HG03460 (cell line): ENCODE measurements at regions not wholly inside any gene's neighbourhood (a gene's known extent, or its start where the extent isn't known, plus 50 kb on each side); places are given as distances from the start of the nearest gene placed in this dataset.

ENCODE experiments used
- ATAC-seq: cut with Tn5 transposase; IDR thresholded peaks from one replicate; pipeline ENCODE4 v1.9.1; 2021; ENCODE audit not compliant: unreplicated experiment

DNA sequence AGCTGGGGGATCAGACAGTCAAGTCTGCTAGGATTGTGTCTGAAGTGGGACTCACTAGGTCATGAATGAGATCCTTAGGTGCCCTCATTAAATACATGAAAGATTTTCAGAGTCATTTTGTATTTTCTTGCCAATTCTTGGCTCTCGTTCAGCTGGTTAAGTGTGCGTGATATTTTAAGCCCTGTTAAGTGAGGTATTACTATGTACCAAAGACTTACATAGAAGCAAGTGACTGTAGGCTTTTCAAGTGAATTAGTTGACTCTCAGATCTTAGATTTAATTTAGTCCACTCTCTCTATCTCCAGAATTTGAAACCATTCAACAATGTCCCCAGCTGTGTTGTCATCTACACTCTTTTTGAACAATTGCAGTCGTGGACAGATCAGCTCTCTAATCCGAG lies 219.4 kb downstream of the FOXL1 start:
- ATAC-seq: no peak

GRCh38 chr16:86798247-86799041 lies 220.1 kb downstream of the FOXL1 start:
- no peak for ATAC-seq

DNA sequence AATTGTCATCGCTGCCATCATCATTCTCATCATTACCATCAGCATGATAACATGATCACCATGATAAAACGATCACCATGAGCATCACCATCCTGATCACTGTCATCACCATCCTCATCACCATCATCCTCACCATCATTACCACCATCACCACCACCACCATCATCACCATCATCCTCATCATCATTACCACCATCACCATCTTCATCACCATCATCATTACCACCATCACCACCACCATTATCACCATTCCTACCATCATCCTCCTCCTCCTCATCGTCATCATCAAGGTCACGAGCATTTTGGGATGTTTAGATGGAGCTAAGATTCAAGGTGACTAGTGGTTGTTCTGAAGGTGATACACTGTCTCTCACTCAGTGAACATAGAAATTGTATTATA lies 221.0 kb downstream of the FOXL1 start:
- ATAC-seq: no peak

GRCh38 chr16:86800894-86801293 lies 222.5 kb downstream of the FOXL1 start:
- no peak for ATAC-seq

- no peak for ATAC-seq
Observed at GRCh38 chr16:86802013-86802412, 223.7 kb downstream of the FOXL1 start.

DNA sequence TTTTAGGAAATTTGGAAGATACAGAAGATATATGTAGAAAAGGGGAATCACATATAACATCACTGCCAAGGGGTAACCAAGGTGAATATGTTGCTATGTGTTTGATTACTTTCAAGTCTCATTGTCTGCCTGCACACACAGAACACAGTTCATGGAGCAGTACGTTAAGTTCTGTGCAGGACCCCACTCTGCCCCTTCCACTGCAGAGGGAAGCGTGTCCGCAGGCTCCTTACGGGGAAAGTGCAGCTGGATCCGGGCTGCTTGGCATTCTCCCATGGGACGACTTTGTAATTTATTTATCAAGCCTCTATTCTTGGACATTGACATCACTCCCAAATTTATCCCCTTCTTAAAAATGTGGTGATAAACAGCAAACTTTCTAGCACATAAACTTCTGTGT lies 226.8 kb downstream of the FOXL1 start:
- no peak for ATAC-seq

DNA sequence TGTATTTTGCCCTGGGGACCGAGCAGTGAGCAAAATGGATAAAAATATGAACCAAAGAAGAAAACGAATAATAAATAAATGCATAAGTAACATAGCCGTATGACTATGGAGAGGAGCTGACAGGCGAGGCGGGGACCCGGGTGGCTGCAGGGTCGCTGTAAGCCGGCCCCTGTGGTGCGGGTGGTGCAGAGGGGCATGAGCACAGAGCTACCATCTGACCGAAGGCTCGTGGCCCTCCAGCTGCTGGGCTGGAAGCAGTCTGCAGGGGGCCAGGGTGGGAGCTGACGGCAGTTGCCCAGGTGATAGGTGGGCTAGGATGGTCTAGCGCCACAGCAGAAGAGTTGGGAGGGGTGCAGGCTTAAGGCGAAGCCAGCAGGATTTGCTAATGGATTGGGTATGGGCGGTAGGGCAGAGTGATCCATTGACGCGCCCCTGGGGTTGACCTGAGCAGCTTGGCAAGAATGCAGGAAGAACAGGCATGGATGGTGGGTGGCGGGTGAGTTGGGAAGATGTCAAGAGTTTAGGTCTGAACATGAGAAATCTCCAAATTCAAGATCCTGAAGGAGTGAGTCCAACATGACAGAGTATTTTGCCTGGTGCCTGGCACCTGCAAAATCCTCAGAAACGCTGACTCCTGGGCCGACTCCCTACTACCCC lies 228.0 kb downstream of the FOXL1 start:
- ATAC-seq: no peak

DNA sequence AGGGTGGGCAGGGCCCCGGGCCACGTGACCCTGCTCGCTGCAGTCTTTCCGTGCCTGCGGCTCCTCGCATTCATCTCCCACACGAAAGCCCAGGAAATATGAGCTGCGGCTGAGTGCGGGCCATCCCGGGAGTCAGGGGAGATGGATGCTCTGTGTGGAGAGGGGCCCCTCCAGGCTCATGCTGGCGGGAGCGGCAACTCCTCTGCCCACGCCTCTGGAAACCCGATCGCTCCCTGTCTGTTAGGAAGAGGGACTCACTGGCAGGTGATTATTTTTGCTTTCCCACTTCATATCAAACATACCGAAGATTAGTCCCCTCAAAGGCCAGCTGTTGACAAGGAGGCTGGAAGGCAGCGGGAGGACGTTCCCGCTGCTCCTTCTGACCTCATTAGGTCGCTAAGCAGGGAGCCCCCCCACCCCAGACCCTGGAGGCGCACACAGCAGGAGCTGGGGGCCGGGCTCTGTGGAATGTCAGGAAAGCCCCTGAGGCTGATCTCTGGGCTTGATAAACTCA lies 228.5 kb downstream of the FOXL1 start:
- no peak for ATAC-seq

- no peak for ATAC-seq
Observed at GRCh38 chr16:86808863-86809444, 230.6 kb downstream of the FOXL1 start.

DNA sequence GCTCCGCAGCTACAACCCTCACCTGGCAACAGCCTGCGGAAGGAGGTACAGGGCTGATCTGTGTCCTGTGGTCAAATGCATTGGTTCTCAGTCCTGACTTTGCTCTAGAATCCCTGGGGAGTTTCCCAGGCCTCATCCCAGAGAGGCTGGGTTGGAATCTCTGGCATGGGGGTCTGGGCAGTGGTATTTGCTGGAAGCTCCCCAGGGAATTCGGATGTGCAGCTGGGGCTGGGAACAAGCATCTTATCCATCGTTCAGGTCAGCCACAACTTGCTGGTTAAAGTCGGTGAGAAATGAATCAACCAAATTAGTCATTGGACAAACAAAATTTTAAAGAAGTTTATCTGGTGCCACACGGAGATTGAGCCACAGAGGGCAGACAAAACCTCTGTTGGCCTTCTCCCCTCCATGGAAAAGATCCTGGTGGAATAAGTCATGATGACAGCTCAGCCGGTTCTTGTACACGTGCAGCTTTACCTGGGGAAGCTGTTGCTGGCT lies 231.2 kb downstream of the FOXL1 start:
- no peak for ATAC-seq

DNA sequence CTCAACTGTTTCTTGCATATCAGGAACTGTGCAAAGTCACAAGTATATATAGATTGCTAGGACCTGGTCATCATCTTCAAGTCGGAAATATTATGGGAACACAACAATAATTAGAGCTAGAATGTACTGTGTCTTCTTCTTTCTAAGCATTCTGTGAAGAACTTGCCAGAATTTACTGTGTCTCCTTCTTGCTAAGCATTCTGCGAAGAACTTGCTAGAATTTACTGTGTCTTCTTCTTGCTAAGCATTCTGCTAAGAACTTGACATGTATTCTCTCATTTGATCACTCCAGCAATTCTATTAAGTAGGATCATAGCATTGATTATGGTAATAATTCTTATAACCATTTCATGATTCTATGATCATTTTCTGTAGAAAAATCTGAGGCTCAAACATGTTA lies 231.7 kb downstream of the FOXL1 start:
- no peak for ATAC-seq

- ATAC-seq: no peak
Observed at GRCh38 chr16:86812363-86812970, 234.1 kb downstream of the FOXL1 start.

DNA sequence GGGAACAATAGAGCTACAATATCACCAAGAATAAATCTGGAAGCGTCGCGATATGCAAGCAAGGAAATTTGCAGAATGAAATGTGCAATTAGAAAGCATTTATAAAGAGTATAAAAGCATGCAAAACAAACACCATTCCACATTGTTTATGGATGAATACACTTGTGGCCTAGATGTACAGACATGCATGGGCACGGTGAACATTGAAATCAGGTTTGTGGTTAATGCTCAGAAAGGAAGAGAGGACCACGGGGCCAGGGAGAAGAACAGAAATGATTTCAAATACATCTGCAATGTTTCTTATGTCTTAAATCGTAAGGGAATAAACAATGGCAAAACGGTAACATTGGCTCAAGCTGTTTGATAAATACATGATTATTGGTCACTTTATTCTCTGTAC lies 235.9 kb downstream of the FOXL1 start:
- no peak for ATAC-seq

- ATAC-seq: no peak
Observed at GRCh38 chr16:86816930-86817625, 238.7 kb downstream of the FOXL1 start.

DNA sequence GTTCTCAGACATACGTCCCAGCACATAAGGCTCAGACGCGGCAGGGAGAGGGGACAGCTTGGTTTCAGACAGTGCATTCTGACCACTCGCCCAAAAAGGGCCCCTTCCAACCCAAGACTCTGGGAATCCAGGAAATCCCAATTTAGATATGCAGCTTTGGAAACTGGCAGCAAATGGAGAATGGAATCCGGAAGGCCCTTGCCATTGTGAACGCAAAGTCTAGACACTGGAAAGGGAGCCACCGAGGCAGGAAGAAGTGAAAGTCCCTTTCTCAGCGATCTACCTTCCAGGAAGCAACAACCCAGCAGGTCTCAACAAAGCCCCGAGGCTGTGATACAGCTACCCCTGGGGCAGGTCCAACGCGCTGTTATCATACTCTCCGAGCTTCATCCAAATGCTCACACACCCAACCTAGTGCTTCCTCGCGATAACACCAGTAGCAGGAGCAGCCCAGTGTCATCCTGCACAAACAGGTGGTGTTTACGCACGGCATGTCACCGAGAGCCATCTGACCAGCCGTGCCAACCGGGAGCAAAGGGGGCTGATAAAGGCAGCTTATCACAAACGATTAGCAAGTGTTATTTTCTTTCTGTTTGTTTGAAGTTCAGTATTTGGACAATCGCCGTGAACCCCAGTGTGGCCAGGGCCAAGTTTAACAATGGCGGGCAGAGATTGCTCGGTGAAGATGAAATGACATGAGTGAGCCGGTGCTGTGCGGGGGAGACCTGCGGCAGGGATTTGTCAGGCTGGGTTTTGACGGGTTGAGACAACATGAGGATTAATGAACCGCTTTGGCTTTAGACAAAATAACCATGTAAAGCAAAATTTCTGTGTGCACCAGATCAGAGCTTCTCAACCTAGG lies 240.6 kb downstream of the FOXL1 start:
- no peak for ATAC-seq

- no peak for ATAC-seq
Observed at GRCh38 chr16:86819533-86819892, 241.2 kb downstream of the FOXL1 start.

GRCh38 chr16:86821895-86822294 lies 243.5 kb downstream of the FOXL1 start:
- no peak for ATAC-seq

- ATAC-seq: no peak
Observed at GRCh38 chr16:86823125-86823524, 244.8 kb downstream of the FOXL1 start.

GRCh38 chr16:86823888-86824671 lies 245.7 kb downstream of the FOXL1 start:
- ATAC-seq: no peak
